ENCODE measurements at regions not wholly inside any gene's neighbourhood (a gene's known extent, or its start where the extent isn't known, plus 50 kb on each side); places are given as distances from the start of the nearest gene placed in this dataset.

- Mint-ChIP-seq H3K4me1 (ENCODE audit: insufficient read depth, unreplicated experiment) (peaks cover 24% of the 10 kb centered on the region), H3K4me3 (ENCODE audit: unreplicated experiment) (no peak overlapping the region), H3K27ac (ENCODE audit: low read depth, unreplicated experiment) (peak overlapping the region; percentile 66), H3K36me3 (ENCODE audit: insufficient read depth, unreplicated experiment) (no peaks in the 10 kb centered on the region), H3K27me3 (ENCODE audit: insufficient read depth, unreplicated experiment) (no peaks in the 10 kb centered on the region), H3K9me3 (ENCODE audit: unreplicated experiment) (no peaks in the 10 kb centered on the region)
- intact Hi-C loops (cut with micrococcal nuclease) = no loop called here
- ChIA-PET POLR2A (no interaction called here), CTCF (no interaction called here)
- TF ChIP-seq CTCF (IDR thresholded peaks at IDR 0.05; ENCODE audit: unreplicated experiment) = no peak
- BruUV-seq (replicated peaks) = no TSS peak
- no peak for DNase-seq (ENCODE audit: unreplicated experiment)
Measured at GRCh38 chr9:26262421-26263107, 584.3 kb upstream of the TUSC1 start.

- Mint-ChIP-seq H3K4me1 (ENCODE audit: insufficient read depth, unreplicated experiment) (peaks cover 24% of the 10 kb centered on the region), H3K27me3 (ENCODE audit: insufficient read depth, unreplicated experiment) (no peaks in the 10 kb centered on the region), H3K9me3 (ENCODE audit: unreplicated experiment) (no peaks in the 10 kb centered on the region), H3K36me3 (ENCODE audit: insufficient read depth, unreplicated experiment) (no peaks in the 10 kb centered on the region), H3K4me3 (ENCODE audit: unreplicated experiment) (no peak overlapping the region), H3K27ac (ENCODE audit: low read depth, unreplicated experiment) (peak overlapping the region; percentile 66)
- no peak for TF ChIP-seq CTCF (IDR thresholded peaks at IDR 0.05; ENCODE audit: unreplicated experiment)
- ChIA-PET CTCF (interaction anchor here (0.6 kb wide), 1 partner anchor 912 kb away, joined by 6 read pairs; no protein-coding TSS in a partner anchor), POLR2A (no interaction called here)
- peak; percentile 66 for DNase-seq (ENCODE audit: unreplicated experiment)
- intact Hi-C loops (cut with micrococcal nuclease) = no loop called here
- no TSS peak for BruUV-seq (replicated peaks)
Measured at GRCh38 chr9:26261503-26262330, 583.5 kb upstream of the TUSC1 start.

- no TSS peak for BruUV-seq (replicated peaks)
- CTCF ChIA-PET = no interaction called here
- Mint-ChIP-seq H3K9me3 (ENCODE audit: unreplicated experiment) (no peaks in the 10 kb centered on the region), H3K27ac (ENCODE audit: low read depth, unreplicated experiment) (no peak overlapping the region), H3K27me3 (ENCODE audit: insufficient read depth, unreplicated experiment) (no peaks in the 10 kb centered on the region), H3K4me1 (ENCODE audit: insufficient read depth, unreplicated experiment) (peaks cover 24% of the 10 kb centered on the region), H3K4me3 (ENCODE audit: unreplicated experiment) (no peak overlapping the region), H3K36me3 (ENCODE audit: insufficient read depth, unreplicated experiment) (no peaks in the 10 kb centered on the region)
- intact Hi-C loops (cut with micrococcal nuclease) = no loop called here
- peak; percentile 67 for DNase-seq (ENCODE audit: unreplicated experiment)
- no peak for TF ChIP-seq CTCF (IDR thresholded peaks at IDR 0.05; ENCODE audit: unreplicated experiment)
- POLR2A ChIA-PET = no interaction called here
Measured at GRCh38 chr9:26260238-26260637, 582.0 kb upstream of the TUSC1 start.

DNA sequence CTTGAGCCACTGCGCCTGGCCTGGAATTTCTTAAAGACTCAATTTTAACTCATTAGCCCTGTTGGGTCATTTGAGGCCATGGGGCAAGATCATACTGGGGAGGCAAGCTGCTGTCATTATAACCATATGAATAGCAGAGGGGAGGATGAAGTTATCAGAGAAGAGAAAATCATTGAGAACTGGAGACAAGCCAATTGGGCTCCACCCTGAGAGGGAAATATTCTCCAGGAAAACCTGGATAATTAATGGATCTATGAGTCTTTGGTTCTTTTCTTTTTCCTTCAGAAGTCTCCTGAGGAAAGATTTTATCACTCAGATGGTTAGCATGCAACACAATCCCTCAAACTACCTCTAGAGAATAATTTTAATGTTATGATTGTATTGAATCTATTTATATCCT, 569.6 kb upstream of the TUSC1 start:
- Mint-ChIP-seq H3K9me3 (ENCODE audit: unreplicated experiment) (peaks cover 14% of the 10 kb centered on the region), H3K27ac (ENCODE audit: low read depth, unreplicated experiment) (no peak overlapping the region), H3K4me1 (ENCODE audit: insufficient read depth, unreplicated experiment) (peaks cover 7% of the 10 kb centered on the region), H3K27me3 (ENCODE audit: insufficient read depth, unreplicated experiment) (no peaks in the 10 kb centered on the region), H3K4me3 (ENCODE audit: unreplicated experiment) (no peak overlapping the region), H3K36me3 (ENCODE audit: insufficient read depth, unreplicated experiment) (no peaks in the 10 kb centered on the region)
- no TSS peak for BruUV-seq (replicated peaks)
- DNase-seq (ENCODE audit: unreplicated experiment) = no peak
- intact Hi-C loops (cut with micrococcal nuclease) = no loop called here
- no peak for TF ChIP-seq CTCF (IDR thresholded peaks at IDR 0.05; ENCODE audit: unreplicated experiment)
- ChIA-PET POLR2A (no interaction called here), CTCF (no interaction called here)

Measured in MCF 10A (cell line).